Mesenchymal stem cell (in vitro differentiated cells and primary cell): ENCODE measurements at regions not wholly inside any gene's neighbourhood (a gene's known extent, or its start where the extent isn't known, plus 50 kb on each side); places are given as distances from the start of the nearest gene placed in this dataset.

Experiments used
- DNase-seq: peaks from one replicate; pipeline ENCODE4 v3.0.0-alpha.2; 2013
- H2AFZ ChIP-seq: one replicate; pipeline ENCODE4 v1.6.1; 2013; ENCODE audit warnings: low read depth, mild to moderate bottlenecking, control low read depth, inconsistent platforms, low read length, moderate library complexity
- H2AK5ac ChIP-seq: 2 replicates; pipeline ENCODE4 v1.6.1; 2013; ENCODE audit warnings: low read length, moderate library complexity, mild to moderate bottlenecking, inconsistent platforms; ENCODE audit not compliant: severe bottlenecking
- H2BK120ac ChIP-seq: one replicate; pipeline ENCODE4 v1.6.1; 2013; ENCODE audit warnings: low read depth, mild to moderate bottlenecking, inconsistent platforms, low read length, moderate library complexity
- H2BK12ac ChIP-seq, 2 experiments: one replicate each; pipeline ENCODE4 v1.6.1; 2013; ENCODE audit warnings: inconsistent platforms in 2 of 2, low read length in 2 of 2, mild to moderate bottlenecking in 2 of 2, moderate library complexity in 2 of 2, control low read depth in 1 of 2
- H2BK15ac ChIP-seq: one replicate; pipeline ENCODE4 v1.6.1; 2013; ENCODE audit warnings: mild to moderate bottlenecking, low read depth, inconsistent platforms; ENCODE audit not compliant: poor library complexity, severe bottlenecking
- H2BK5ac ChIP-seq: 2 replicates; pipeline ENCODE4 v1.6.1; 2013; ENCODE audit warnings: low read depth, mild to moderate bottlenecking, low read length, control low read depth, inconsistent platforms; ENCODE audit not compliant: poor library complexity, severe bottlenecking
- H3K14ac ChIP-seq, 2 experiments: one replicate each; pipeline ENCODE4 v1.6.1; 2013; ENCODE audit warnings: inconsistent platforms in 2 of 2, low read length in 2 of 2, control low read depth in 1 of 2, mild to moderate bottlenecking in 1 of 2, moderate library complexity in 1 of 2
- H3K18ac ChIP-seq, 2 experiments: one replicate each; pipeline ENCODE4 v1.6.1; 2013; ENCODE audit warnings: inconsistent platforms in 2 of 2, low read length in 2 of 2, control low read depth in 1 of 2, low read depth in 1 of 2, mild to moderate bottlenecking in 1 of 2
- H3K23ac ChIP-seq, 2 experiments: one replicate each; pipeline ENCODE4 v1.6.1; 2013; ENCODE audit warnings: inconsistent platforms in 2 of 2, low read length in 2 of 2, mild to moderate bottlenecking in 2 of 2, moderate library complexity in 2 of 2, control low read depth in 1 of 2
- H3K27ac ChIP-seq: 2 replicates; pipeline ENCODE4 v1.5.1; 2013; ENCODE audit warnings: mild to moderate bottlenecking, moderate library complexity, low read length, control low read depth, inconsistent platforms; ENCODE audit not compliant: poor library complexity, severe bottlenecking
- H3K27me3 ChIP-seq, 2 experiments: 2 replicates each; pipeline versions ENCODE4 v1.6.1 to v1.7.0; 2013; ENCODE audit warnings: low read length in 2 of 2, mild to moderate bottlenecking in 2 of 2, moderate library complexity in 2 of 2, control low read depth in 1 of 2, inconsistent platforms in 1 of 2; ENCODE audit not compliant: control insufficient read depth in 1 of 2, insufficient read depth in 1 of 2
- H3K36me3 ChIP-seq, 2 experiments: 2 replicates each; pipeline versions ENCODE4 v1.6.1 to v1.7.0; 2013; ENCODE audit warnings: low read length in 2 of 2, control low read depth in 1 of 2, inconsistent platforms in 1 of 2, low read depth in 1 of 2, mild to moderate bottlenecking in 1 of 2; ENCODE audit not compliant: insufficient read depth in 2 of 2, control insufficient read depth in 1 of 2
- H3K4ac ChIP-seq, 2 experiments: one replicate each; pipeline ENCODE4 v1.6.1; 2013; ENCODE audit warnings: inconsistent platforms in 2 of 2, low read length in 2 of 2, mild to moderate bottlenecking in 2 of 2, moderate library complexity in 2 of 2, control low read depth in 1 of 2, low read depth in 1 of 2
- H3K4me1 ChIP-seq: 2 replicates; pipeline ENCODE4 v1.6.1; 2013; ENCODE audit warnings: low read depth, low read length, control low read depth; ENCODE audit not compliant: control insufficient read depth, insufficient read depth
- H3K4me2 ChIP-seq: 2 replicates; pipeline ENCODE4 v1.6.1; 2013; ENCODE audit warnings: low read length, mild to moderate bottlenecking, inconsistent platforms; ENCODE audit not compliant: poor library complexity, severe bottlenecking
- H3K4me3 ChIP-seq, 2 experiments: 2 replicates each; pipeline versions ENCODE4 v1.5.1 to v1.7.0; 2013; ENCODE audit warnings: low read length in 2 of 2, mild to moderate bottlenecking in 2 of 2, control low read depth in 1 of 2, low read depth in 1 of 2; ENCODE audit not compliant: insufficient read depth in 1 of 2
- H3K79me1 ChIP-seq: replicated peaks from 2 replicates; pipeline ENCODE4 v1.6.1; 2013; ENCODE audit warnings: mild to moderate bottlenecking, control low read depth, low read length, inconsistent platforms; ENCODE audit not compliant: poor library complexity, severe bottlenecking
- H3K9ac ChIP-seq: 2 replicates; pipeline ENCODE4 v1.7.0; 2013; ENCODE audit warnings: mild to moderate bottlenecking, low read length, moderate library complexity
- H3K9me3 ChIP-seq: 2 replicates; pipeline ENCODE4 v1.7.0; 2013; ENCODE audit warnings: mild to moderate bottlenecking, low read length; ENCODE audit not compliant: control insufficient read depth
- H4K8ac ChIP-seq: one replicate; pipeline ENCODE4 v1.6.1; 2013; ENCODE audit warnings: inconsistent platforms, mild to moderate bottlenecking, low read length, moderate library complexity
- H4K91ac ChIP-seq: one replicate; pipeline ENCODE4 v1.6.1; 2013; ENCODE audit warnings: mild to moderate bottlenecking, low read length, inconsistent platforms
- WGBS: methylation state at CpG from one replicate; pipeline ENCODE4 v1.1.7; 2013; ENCODE audit warnings: mixed read lengths; 5-methylcytosine and 5-hydroxymethylcytosine counted together

DNA sequence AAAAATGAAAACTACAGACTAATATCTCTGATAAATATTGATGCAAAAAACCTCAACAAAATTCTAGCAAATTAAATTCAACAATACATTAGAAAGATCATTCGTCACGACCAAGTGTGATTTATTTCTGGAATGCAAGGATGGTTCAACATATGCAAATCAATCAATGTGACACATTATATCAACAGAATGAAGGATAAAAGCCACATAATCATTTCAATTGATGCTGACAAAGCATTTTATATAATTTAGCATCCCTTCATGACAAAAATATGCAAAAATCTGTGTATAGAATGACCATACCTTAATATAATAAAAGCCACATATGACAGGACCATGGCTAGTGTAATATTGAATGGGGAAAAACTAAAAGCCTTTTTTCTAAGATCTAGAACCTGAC lies 457.2 kb upstream of the SPANXN1 start:
- Histone ChIP-seq H3K9me3 (peaks cover 40% of the 10 kb centered on the region), H3K4ac (no peak overlapping the region), H2BK5ac (no peak overlapping the region), H3K27ac (no peak overlapping the region), H2BK120ac (no peak overlapping the region), H3K14ac (no peak overlapping the region), H2BK12ac (no peak overlapping the region), H3K36me3 (no peaks in the 10 kb centered on the region), H2AFZ (no peak overlapping the region), H4K8ac (no peak overlapping the region), H4K91ac (no peak overlapping the region), H3K18ac (no peak overlapping the region), H3K4me2 (no peak overlapping the region), H3K4me1 (no peaks in the 10 kb centered on the region), H3K9ac (no peak overlapping the region), H3K23ac (no peak overlapping the region), H3K79me1 (no peaks in the 10 kb centered on the region), H3K4me3 (no peak overlapping the region), H2AK5ac (no peak overlapping the region), H3K27me3 (no peaks in the 10 kb centered on the region), H2BK15ac (no peak overlapping the region)
- DNase-seq = no peak
- WGBS = no CpG with 5 or more reads among the region's 2 CpGs

DNA sequence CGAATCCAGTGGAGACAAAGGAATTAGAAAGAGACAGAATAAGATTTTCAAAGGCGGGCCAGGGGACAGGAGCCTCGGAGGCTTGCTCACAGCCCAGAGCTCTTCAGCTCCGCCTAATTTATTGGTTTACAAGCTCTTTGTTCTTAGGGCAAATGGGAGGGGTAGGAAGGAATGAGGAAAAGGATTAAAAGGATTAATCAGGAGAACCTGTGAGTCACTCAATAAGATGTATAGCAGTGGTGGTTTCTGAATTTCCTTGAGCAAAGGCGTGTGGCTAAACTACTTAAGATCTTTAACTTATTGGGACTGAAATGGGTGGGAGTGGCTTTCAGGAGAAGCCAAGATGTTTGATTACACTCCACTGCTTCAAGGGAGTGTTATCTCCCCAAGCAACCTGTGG lies 456.0 kb upstream of the SPANXN1 start:
- Histone ChIP-seq H2AK5ac (no peak overlapping the region), H3K4ac (no peak overlapping the region), H3K14ac (no peak overlapping the region), H3K36me3 (no peaks in the 10 kb centered on the region), H3K23ac (no peak overlapping the region), H2BK12ac (no peak overlapping the region), H3K27ac (no peak overlapping the region), H2BK15ac (no peak overlapping the region), H2BK120ac (no peak overlapping the region), H2AFZ (no peak overlapping the region), H3K4me2 (no peak overlapping the region), H3K4me3 (no peak overlapping the region), H2BK5ac (no peak overlapping the region), H4K8ac (no peak overlapping the region), H3K9me3 (peaks cover 36% of the 10 kb centered on the region), H3K4me1 (no peaks in the 10 kb centered on the region), H4K91ac (no peak overlapping the region), H3K9ac (no peak overlapping the region), H3K27me3 (no peaks in the 10 kb centered on the region), H3K79me1 (no peaks in the 10 kb centered on the region), H3K18ac (no peak overlapping the region)
- WGBS = 54% methylated on average over 5 of the region's 5 CpGs
- no peak for DNase-seq

DNA sequence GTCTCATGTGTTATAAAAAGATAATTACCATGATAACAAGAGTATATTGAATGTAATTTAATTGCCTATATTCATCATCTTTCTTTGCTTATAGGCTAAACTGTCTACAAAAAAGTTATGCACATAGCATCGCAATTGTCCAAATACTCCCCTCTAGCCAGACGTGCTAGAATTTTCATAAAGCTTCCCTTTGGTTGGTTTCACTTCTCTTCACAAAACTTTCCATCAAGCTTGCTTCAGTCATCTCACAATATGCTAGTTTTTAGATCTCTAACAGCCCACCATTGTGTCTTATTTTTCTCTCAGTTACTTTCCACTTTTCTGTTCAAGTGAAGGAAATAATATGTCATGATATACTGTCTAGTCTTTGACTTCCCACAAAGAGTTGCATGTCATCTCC lies 448.3 kb upstream of the SPANXN1 start:
- H3K9me3 ChIP-seq = no peaks in the 10 kb centered on the region
- WGBS = 89% methylated on average over 2 of the region's 2 CpGs

DNA sequence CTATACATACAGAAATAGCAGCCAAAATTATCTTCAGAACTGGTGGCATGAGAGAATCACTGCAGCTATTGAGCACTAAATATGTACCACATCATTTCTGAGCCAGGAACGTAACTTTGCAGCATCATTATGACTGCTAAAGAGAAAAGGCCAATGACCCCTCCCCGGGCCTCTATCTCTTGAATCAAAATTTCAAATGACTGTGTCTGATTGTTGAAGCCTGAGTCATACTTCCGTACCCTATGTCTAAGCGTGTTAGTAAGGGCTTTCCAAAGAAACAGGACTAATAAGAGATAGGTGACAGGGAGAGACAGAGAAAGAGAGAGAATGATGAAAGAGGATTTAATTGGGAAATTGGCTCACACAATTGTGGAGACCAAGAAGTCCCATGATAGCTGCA lies 445.5 kb upstream of the SPANXN1 start:
- no peak overlapping the region for H2BK5ac ChIP-seq
- H3K36me3 ChIP-seq = no peaks in the 10 kb centered on the region
- H3K18ac ChIP-seq = no peak overlapping the region
- no peak overlapping the region for H4K8ac ChIP-seq
- H2BK120ac ChIP-seq = no peak overlapping the region
- no peak overlapping the region for H3K4me3 ChIP-seq
- H2AFZ ChIP-seq = no peak overlapping the region
- no peak overlapping the region for H2BK12ac ChIP-seq
- peak; percentile 64 for DNase-seq
- H3K4me1 ChIP-seq = no peaks in the 10 kb centered on the region
- no peak overlapping the region for H3K9ac ChIP-seq
- H3K23ac ChIP-seq = no peak overlapping the region
- no peaks in the 10 kb centered on the region for H3K27me3 ChIP-seq
- no peak overlapping the region for H3K4ac ChIP-seq
- WGBS = 54% methylated on average over 3 of the region's 4 CpGs
- no peaks in the 10 kb centered on the region for H3K79me1 ChIP-seq
- no peak overlapping the region for H3K27ac ChIP-seq
- no peak overlapping the region for H2AK5ac ChIP-seq
- H4K91ac ChIP-seq = no peak overlapping the region
- no peaks in the 10 kb centered on the region for H3K9me3 ChIP-seq
- no peak overlapping the region for H3K4me2 ChIP-seq
- no peak overlapping the region for H3K14ac ChIP-seq
- H2BK15ac ChIP-seq = no peak overlapping the region

More for the DNA sequence above, 448.3 kb upstream of the SPANXN1 start:
- no peak overlapping the region for H2AFZ ChIP-seq
- H3K14ac ChIP-seq = no peak overlapping the region
- H3K18ac ChIP-seq = no peak overlapping the region
- no peak overlapping the region for H2BK120ac ChIP-seq
- DNase-seq = no peak
- H3K23ac ChIP-seq = no peak overlapping the region
- no peak overlapping the region for H3K9ac ChIP-seq
- H2BK5ac ChIP-seq = no peak overlapping the region
- no peaks in the 10 kb centered on the region for H3K4me1 ChIP-seq
- no peak overlapping the region for H3K27ac ChIP-seq
- no peak overlapping the region for H3K4me2 ChIP-seq
- no peak overlapping the region for H2BK12ac ChIP-seq
- H4K91ac ChIP-seq = no peak overlapping the region
- H2BK15ac ChIP-seq = no peak overlapping the region
- H2AK5ac ChIP-seq = no peak overlapping the region
- H3K79me1 ChIP-seq = no peaks in the 10 kb centered on the region
- no peak overlapping the region for H4K8ac ChIP-seq
- no peaks in the 10 kb centered on the region for H3K36me3 ChIP-seq
- no peaks in the 10 kb centered on the region for H3K27me3 ChIP-seq
- H3K4ac ChIP-seq = no peak overlapping the region
- H3K4me3 ChIP-seq = no peak overlapping the region
